Stimulated activated CD4-positive, alpha-beta T cell treated with anti-CD3 and anti-CD28 coated beads, Interleukin-12 subunit alpha, Interleukin-12 subunit beta, amount 100 ng/mL, for 4 hours (primary cell): ENCODE measurements at regions not wholly inside any gene's neighbourhood (a gene's known extent, or its start where the extent isn't known, plus 50 kb on each side); places are given as distances from the start of the nearest gene placed in this dataset.
"Not testable (repeated sequence)": the region's sequence is repeated elsewhere in the genome, so short reads cannot be mapped to it uniquely, and the experiment has no call there.

Experiments used
- DNase-seq: peaks from one replicate; pipeline ENCODE4 v3.0.0-alpha.2; 2020

DNA sequence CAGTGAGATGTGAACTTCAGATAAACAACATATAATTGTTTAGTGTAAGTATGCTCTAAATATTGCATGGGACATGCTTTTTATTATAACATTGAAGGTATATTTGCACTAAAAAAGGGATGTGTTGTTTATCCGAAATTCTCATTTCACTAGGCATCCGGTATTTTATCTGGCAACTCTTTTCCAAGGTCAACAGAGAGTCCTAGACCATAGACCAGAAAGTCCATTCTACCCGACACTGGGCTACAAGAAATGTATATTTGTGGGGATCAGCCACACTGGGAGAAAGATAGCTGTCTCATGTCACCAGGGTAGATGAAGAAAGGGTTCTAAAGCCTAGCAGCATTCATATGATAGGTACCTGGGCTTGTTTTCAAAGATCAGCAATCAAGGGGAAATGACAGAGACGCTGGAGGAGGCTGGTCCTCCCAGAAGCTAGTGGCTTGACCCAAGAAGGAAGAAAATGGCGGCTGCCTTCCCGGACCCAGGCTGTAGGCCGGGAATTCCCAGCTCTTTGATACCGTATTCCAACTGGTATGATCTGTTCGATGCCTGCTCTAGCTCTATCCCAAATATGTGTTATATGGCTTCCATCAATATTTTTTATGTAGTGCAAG is 161.1 kb upstream of the IRF2BP2 start:
- DNase-seq, result no peak

- no peak for DNase-seq
Measured at GRCh38 chr1:234769986-234770795, 160.2 kb upstream of the IRF2BP2 start.

- DNase-seq, result no peak
Measured at GRCh38 chr1:234769284-234769985, 159.5 kb upstream of the IRF2BP2 start.

- DNase-seq, result peak; percentile 57
Measured at GRCh38 chr1:234768569-234769283, 158.7 kb upstream of the IRF2BP2 start.

- DNase-seq, result no peak
Measured at GRCh38 chr1:234768171-234768568, 158.2 kb upstream of the IRF2BP2 start.

DNA sequence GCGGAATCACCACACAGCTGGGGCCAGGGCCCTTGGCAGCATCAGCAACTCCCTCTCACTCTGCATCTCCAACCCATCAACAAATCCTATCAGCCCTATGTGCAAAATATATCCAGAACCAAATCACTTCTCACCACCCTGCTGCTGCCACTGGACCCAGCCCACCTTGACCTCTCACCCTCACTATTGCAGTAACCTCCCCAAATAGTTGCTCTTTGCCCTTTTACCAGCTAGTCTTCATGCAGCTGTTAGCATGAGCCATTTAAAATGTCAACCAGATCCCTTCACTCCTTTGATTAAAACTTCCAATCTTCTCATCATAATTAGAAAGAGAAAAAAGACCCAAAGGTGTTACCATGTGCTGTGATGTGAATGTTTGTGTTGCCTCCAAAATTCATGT is 155.7 kb upstream of the IRF2BP2 start:
- no peak for DNase-seq

DNA sequence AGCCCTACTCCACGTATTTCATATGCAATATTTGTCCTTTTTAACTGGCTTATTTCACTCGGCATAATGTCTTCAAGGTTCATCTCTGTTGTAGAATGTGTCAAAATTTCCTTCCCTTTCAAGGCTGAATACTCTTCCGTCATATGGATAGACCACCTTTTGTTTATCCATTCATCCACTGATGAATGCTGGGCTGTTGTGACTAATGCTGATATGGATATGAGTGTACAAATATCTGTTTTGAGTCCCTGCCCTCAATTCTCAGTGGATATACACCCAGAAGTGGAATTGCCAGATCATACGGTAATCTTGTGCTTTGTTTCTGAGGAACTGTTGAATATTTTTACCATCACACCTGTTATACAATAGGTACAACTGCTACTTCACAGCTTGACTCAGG is 155.2 kb upstream of the IRF2BP2 start:
- no peak for DNase-seq

GRCh38 chr1:234763910-234764309 is 153.9 kb upstream of the IRF2BP2 start:
- no peak for DNase-seq

DNA sequence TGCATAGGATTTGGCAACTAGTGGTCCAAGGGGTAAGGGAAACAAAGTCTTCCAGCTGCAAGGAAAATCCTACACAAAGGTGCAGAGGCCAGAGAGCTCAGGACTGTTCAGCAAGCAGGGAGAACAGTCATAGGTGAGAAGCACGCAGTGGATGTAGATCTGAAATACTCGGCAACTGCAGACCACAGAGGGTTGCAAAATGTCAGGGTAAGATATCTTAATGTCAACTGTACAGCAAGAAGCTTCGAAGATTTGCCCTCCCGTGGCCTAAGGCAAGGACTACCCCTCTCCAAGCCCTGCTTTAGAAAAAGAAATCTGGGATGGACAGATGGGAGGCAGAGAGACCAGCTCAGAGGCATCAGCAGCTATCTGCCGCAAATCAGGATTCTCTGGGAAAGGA is 153.4 kb upstream of the IRF2BP2 start:
- no peak for DNase-seq

DNA sequence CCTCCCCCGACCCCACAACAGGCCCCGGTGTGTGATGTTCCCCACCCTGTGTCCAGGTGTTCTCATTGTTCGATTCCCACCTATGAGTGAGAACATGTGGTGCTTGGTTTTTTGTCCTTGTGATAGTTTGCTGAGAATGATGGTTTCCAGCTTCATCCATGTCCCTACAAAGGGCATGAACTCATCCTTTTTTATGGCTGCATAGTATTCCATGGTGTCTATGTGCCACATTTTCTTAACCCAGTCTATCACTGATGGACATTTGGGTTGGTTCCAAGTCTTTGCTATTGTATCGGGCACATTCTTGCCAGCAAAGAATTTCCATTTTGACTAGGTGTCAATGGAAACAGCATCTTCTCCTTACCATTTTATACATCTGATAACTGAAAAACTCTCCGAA is 152.1 kb upstream of the IRF2BP2 start:
- DNase-seq, result not testable (repeated sequence)

GRCh38 chr1:234760303-234760723 is 150.3 kb upstream of the IRF2BP2 start:
- no peak for DNase-seq

DNA sequence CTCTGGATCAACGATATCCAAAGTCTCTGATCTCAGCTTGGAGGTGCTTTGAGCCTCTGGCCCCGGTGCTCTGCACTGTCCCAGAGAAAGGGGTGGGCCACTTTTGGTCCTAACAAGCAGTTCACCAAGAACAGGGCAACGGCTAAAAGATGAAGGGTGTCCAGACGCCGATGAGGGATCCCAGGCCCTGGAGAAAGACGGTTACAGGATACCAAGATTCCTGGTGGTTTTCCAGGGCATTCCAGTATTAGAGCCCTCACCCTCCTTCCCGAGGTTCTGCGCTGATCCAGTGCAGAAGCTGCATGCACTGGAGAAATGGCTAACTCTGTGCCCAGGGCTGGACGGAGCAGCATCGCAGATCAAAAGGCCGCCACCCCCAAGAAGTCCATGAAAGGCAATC is 149.9 kb upstream of the IRF2BP2 start:
- no peak for DNase-seq

GRCh38 chr1:234758851-234759250 is 148.9 kb upstream of the IRF2BP2 start:
- DNase-seq, result no peak

DNA sequence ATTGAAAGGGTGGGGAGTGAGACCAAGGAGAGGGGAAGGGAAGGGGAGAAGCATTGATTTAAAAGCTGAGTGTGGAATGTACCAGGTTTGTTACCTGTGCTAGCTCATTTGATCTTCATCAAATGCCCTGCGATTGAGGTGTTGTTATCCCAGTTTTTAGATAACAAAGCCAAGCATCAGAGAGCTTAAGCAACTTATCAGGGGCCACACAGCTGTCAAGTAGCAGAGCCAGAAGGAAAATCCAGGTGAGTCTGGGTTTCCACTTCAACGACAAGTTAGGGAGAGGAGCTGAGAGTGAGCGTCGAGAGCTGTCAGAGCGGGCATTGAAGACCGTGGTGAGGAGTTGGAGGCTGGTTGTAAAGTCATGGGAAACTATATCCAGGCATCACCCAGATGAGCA is 146.9 kb upstream of the IRF2BP2 start:
- DNase-seq, result no peak

DNA sequence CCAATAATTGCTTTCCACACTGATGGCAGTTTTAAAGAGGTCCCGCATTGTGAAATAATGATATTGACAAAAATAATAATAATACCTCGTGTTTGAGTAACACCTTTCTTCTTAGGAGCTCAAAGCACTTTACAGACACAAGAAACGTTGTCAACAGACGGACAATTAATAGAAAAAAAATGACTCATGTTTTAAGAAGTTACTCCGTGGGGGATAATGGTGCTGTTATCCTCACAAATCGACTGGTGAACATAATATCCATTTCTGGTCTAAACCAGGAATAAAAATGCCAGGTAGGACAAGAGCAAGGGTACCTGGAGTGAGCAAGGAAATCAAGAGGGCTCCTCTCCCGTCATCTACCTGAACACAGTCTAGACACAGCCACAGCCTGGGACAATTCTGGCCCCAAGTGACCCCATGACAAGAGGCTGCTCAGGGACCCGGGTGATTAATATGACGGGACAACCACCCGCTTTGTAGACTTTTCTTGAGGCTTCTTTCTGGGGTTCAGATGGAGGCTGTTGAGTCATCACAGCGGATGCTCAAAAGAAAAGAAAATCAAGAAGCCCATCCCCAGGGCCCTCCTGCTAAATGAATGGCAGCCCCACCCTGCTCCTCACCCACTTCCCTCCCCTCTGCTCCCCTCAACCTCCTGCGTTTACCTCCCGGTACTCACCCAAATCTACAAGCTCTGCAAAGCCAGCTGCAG is 146.2 kb upstream of the IRF2BP2 start:
- DNase-seq, result no peak

DNA sequence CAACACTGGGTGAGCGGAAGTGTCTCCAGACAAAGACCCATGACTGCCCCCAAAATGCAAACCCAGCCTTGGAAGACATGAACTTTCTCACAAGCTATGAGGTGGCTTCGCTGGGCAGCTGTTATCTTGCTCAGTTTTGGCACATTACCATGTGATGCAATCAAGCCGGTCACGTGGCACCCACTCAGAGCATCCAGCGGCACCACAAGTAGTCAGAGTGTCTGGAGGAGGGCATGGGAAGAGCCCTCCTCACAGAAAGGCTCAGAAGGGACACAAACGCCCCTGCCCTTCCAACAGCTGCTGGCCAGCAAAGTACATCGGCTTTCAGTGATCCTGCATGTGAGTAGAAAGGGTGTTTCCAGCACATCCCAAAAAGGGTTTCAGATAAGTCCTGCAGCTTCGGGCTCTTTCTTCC is 145.5 kb upstream of the IRF2BP2 start:
- DNase-seq, result no peak

DNA sequence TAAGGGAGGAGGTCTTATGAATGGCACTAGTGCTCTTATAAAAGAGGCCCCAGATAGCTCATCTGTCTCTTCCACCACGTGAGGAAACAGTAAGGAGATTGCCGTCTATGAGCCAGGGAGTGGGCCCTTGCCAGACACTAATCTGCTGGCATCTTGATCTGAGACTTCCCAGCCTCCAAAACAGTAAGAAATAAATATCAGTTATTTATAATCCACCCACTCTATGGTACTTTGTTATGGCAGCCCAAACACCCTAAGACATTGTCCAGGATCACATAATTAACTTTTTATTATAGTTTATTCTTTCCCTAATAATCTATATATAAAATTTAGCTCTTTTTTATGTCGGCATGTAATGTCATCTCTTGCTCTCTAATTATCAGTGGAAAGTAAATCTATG is 144.0 kb upstream of the IRF2BP2 start:
- DNase-seq, result no peak

DNA sequence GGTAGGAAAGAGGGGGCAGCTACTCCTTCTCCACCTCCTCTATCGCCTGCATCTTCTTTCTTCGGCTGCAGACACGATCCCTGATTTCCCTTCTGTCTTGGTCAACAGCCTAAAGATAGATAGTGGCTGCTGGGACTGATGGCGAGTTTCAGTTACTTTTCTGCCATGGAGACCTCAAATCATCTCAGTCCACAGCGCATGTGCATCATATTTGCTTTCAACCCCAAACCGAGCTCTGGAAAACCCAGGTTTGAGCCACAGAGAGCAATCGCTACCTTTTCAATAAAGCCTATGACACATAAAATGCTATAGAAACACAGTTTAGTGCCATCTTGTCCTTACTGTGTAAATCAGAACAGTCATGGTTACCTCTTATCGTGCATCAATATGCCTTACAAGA is 142.9 kb upstream of the IRF2BP2 start:
- DNase-seq, result no peak

DNA sequence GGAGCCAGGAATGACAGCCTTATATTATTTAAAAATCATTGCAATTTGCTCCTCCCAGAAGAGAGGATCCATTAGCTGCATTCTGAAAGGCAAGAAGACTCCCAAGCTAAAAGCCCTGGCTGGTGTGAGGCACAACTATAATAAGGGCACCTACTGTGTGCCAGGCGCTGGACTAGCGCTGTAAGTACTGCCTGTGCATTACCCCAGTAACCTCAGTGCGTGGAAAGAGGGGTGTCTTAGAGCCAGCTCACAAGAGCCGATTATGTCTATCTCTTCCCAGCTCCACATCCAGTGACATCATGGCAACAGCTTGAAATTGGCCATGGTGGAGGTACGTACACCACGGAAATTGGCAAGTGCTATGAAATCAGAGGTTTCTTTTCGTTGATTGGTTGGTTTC is 141.7 kb upstream of the IRF2BP2 start:
- no peak for DNase-seq

- no peak for DNase-seq
Measured at GRCh38 chr1:234750922-234751627, 141.1 kb upstream of the IRF2BP2 start.

DNA sequence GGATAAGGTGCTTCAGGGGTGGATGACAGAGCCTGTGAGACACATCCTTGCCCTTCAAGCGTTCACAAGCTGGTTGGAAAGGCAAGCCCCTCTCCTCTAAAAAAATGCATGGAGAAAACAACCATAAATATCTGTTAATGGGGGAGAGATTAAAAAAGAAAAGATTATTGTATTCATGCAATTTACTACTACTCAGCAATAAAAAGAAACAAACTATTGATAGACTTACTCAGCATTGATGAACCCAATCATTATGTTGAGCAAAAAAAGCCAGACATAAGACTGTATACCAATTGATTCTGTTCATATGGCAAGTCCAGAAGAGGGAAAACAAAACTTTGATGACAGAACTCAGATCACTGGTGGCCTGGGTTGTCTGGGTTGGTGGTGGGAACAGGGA is 138.7 kb upstream of the IRF2BP2 start:
- DNase-seq, result no peak

DNA sequence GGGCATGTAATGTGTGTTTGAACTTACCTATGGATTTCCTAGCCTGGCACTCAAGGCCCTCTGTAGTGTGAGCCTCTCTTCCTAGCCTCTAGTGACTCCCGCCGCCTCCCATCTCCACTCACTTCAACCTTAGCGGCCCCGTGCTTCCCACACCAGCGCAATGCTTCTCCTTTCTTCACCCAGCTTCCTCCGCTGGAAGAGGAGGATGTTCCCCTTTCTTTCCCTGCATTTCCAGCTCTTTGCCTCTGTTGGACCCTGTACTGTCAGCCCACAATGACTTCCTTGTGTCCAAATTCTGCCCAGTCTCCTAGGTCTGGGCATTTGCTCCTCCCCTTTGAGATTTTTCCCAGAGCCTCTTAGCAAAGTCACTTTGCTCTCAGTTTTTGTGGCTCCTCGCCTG is 138.1 kb upstream of the IRF2BP2 start:
- DNase-seq, result no peak
